NB4 (cell line): ENCODE measurements at regions not wholly inside any gene's neighbourhood (a gene's known extent, or its start where the extent isn't known, plus 50 kb on each side); places are given as distances from the start of the nearest gene placed in this dataset.

Experiments
- DNase-seq: peaks from one replicate; pipeline ENCODE4 v3.0.0; 2010; ENCODE audit warnings: low read depth
- H3K4me3 ChIP-seq: one replicate; pipeline ENCODE4 v1.5.1; 2011; ENCODE audit warnings: mild to moderate bottlenecking, low read depth, low read length, moderate library complexity
- CTCF ChIP-seq: IDR thresholded peaks from one replicate; pipeline ENCODE4 v1.5.1; 2012; ENCODE audit warnings: low read depth, low read length
- MYC ChIP-seq: IDR thresholded peaks from 2 replicates; pipeline ENCODE4 v1.6.1; 2011; ENCODE audit warnings: low read depth, low read length
- POLR2A ChIP-seq: IDR thresholded peaks from 2 replicates; pipeline ENCODE4 v1.6.1; 2011; ENCODE audit warnings: mild to moderate bottlenecking; ENCODE audit not compliant: insufficient read length; ENCODE audit errors: extremely low read depth
- TF ChIP-seq, protein P1 (sequence below): IDR thresholded peaks from 2 replicates; pipeline ENCODE4 v1.6.1; 2011; ENCODE audit warnings: low read depth, low read length

DNA sequence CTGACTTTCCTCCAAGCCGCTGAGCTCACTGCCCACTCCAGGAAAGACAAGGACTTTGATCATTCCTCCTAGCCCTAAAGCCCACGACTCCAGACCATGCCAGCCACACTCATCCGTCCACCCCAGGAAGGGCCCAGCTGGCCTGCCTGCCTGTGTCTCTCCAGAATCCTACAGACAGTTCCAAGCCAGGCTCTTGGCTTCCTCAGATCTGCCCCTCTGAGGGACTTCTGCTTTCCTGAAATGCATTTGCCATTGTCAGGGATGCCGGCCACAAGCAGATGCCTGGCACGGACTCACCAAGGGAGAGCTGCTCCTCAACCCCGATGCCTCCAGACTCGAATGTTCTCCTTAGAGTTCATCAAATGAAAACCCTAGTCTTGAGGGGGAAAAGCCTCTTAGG is 155.8 kb downstream of the OAT start:
- no peak for DNase-seq
- TF ChIP-seq CTCF = no peak
- TF ChIP-seq, protein P1, sequence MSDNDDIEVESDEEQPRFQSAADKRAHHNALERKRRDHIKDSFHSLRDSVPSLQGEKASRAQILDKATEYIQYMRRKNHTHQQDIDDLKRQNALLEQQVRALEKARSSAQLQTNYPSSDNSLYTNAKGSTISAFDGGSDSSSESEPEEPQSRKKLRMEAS = no peak
- no peak overlapping the region for H3K4me3 ChIP-seq

- no peak overlapping the region for H3K4me3 ChIP-seq
- no peak for TF ChIP-seq CTCF
- TF ChIP-seq MYC = no peak
- TF ChIP-seq, protein P1 = no peak
- TF ChIP-seq POLR2A = no peak
- DNase-seq = no peak
Observed at GRCh38 chr10:124262234-124262865, 156.4 kb downstream of the OAT start.

DNA sequence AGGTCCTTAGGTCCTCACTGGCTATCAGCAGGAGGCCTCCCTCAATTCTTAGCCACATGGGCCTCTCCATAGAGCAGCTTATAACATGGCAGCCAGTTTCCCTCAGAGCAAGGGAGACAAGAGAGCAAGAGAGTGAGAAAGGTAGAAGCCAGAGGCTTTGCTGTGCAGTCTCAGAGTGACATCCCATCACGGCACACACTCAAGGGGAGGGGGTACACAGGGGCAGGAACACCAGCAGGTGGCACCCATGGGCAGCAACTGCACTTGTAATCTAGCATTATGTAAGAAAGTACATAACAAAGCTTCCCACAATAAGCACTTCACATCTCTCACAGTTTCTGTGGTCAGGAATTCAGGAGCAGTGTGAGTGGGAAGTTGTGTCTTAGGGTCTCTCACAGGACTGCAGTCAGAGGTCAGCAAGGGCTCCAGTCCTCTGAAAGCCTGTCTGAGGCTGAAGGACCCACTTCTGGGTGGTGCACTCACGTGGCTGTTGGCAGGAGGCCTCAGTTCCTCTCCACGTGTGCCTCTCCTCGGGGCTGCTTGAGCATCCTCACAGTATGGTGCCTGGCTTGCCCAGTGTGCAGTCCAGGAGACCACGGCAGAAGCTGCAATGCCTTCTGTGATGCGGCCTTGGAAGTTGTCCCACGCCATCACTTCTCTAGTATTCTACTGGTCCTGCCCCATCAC is 159.4 kb downstream of the OAT start:
- TF ChIP-seq CTCF = peak; percentile 89
- TF ChIP-seq, protein P1 = no peak
- peak; percentile 73 for DNase-seq
- H3K4me3 ChIP-seq = no peak overlapping the region

- TF ChIP-seq, protein P1 = no peak
Observed at GRCh38 chr10:124257781-124258180, 160.9 kb downstream of the OAT start.

DNA sequence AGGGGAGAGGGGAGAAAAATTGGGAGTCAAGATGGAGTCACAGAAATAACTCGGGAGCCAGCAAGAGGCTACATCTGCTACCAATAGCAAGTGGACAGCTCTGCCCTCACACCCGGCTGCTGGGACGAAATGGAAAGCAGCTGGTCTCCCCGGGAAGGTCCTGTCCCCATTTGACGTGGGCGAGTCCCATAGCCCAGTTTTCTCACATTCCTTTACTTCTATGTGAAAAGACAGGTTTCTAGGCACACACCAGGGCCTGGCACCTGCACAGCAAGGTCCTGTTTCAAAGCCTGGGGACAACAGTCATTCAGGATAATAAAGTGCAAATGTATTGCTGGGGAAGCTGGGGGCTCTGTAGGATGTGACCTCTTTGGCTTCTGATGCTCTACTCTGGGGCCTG is 162.6 kb downstream of the OAT start:
- H3K4me3 ChIP-seq = no peak overlapping the region
- TF ChIP-seq MYC (no peak), CTCF (no peak), POLR2A (no peak)
- TF ChIP-seq, protein P1 = no peak
- DNase-seq = no peak

More at GRCh38 chr10:124257781-124258180, 160.9 kb downstream of the OAT start:
- no peak overlapping the region for H3K4me3 ChIP-seq
- no peak for DNase-seq

DNA sequence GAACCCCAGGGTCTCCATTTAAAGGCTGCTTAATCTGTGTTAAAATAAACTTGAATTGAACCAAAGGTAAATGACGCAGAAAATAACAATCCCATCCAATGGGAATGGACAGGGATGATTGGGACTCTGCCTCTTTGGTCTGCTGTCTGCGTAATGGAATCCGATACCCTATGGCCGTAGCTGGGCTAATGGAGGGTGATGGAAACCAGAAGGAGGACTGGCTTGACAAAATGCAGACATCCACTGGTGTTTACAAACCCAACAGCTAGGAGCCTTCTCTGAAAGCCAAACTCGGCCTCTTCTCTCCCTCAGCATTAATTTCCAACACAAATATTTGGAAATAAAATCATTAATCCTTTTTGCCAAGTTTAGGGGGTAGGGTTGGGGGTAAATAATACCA is 162.2 kb upstream of the CHST15 start:
- H3K4me3 ChIP-seq = no peak overlapping the region
- DNase-seq = no peak
- TF ChIP-seq CTCF (no peak), MYC (no peak)
- TF ChIP-seq, protein P1 = no peak
